CD4-positive, CD25-positive, alpha-beta regulatory T cell (primary cell): ENCODE measurements at regions not wholly inside any gene's neighbourhood (a gene's known extent, or its start where the extent isn't known, plus 50 kb on each side); places are given as distances from the start of the nearest gene placed in this dataset.

Source experiments
- ATAC-seq, 2 donors: fragments of 150-1000 bp; cut with Tn5 transposase; one replicate each; pipeline ENCODE4 v1.10.0; 2021; ENCODE audit warnings: low read depth in 2 of 2, moderate number of reproducible peaks in 2 of 2, moderate library complexity in 1 of 2
- DNase-seq, 3 donors: peaks; one replicate each; pipeline versions ENCODE4 v3.0.0 to v3.0.0-alpha.2; 2012 to 2022; ENCODE audit warnings: mixed read lengths in 1 of 3
- H3K27ac ChIP-seq: one replicate; pipeline ENCODE4 v1.7.0; 2013; ENCODE audit warnings: mild to moderate bottlenecking, low read length; ENCODE audit not compliant: insufficient read depth, poor library complexity, severe bottlenecking
- H3K27me3 ChIP-seq: one replicate; pipeline ENCODE4 v1.7.0; 2013; ENCODE audit warnings: low read length; ENCODE audit not compliant: control insufficient read depth, insufficient read depth
- H3K36me3 ChIP-seq: one replicate; pipeline ENCODE4 v1.7.0; 2013; ENCODE audit warnings: mild to moderate bottlenecking, low read length, moderate library complexity; ENCODE audit not compliant: control insufficient read depth, insufficient read depth
- H3K4me1 ChIP-seq: 2 replicates; pipeline ENCODE4 v1.7.0; 2013; ENCODE audit warnings: mild to moderate bottlenecking, low read length; ENCODE audit not compliant: insufficient read depth, control insufficient read depth, poor library complexity, severe bottlenecking
- H3K4me3 ChIP-seq: one replicate; pipeline ENCODE4 v1.7.0; 2013; ENCODE audit warnings: low read depth, mild to moderate bottlenecking, low read length, moderate library complexity
- H3K9me3 ChIP-seq, 2 experiments: 1 replicate in 1 of 2; 2 replicates in 1 of 2; pipeline ENCODE4 v1.7.0; 2013; ENCODE audit warnings: low read length in 2 of 2, mild to moderate bottlenecking in 1 of 2, moderate library complexity in 1 of 2; ENCODE audit not compliant: control insufficient read depth in 2 of 2
- H3K27ac Mint-ChIP-seq, 3 donors: one replicate each; pipeline ENCODE4 v1.8.0; 2020 to 2022; ENCODE audit warnings: mild to moderate bottlenecking in 3 of 3, mixed read lengths in 3 of 3, moderate library complexity in 2 of 3
- H3K27me3 Mint-ChIP-seq: one replicate; pipeline ENCODE4 v1.8.0; 2022; ENCODE audit warnings: mild to moderate bottlenecking, mixed read lengths
- H3K36me3 Mint-ChIP-seq: one replicate; pipeline ENCODE4 v1.8.0; 2020; ENCODE audit warnings: mixed read lengths
- H3K4me1 Mint-ChIP-seq, 4 donors: one replicate each; pipeline ENCODE4 v1.8.0; 2020 to 2022; ENCODE audit warnings: mixed read lengths in 4 of 4, mild to moderate bottlenecking in 1 of 4
- H3K4me3 Mint-ChIP-seq, 4 donors: one replicate each; pipeline ENCODE4 v1.8.0; 2020 to 2022; ENCODE audit warnings: mild to moderate bottlenecking in 4 of 4, mixed read lengths in 4 of 4, moderate library complexity in 3 of 4
- H3K9me3 Mint-ChIP-seq, 7 donors: one replicate each; pipeline ENCODE4 v1.8.0; 2020 to 2022; ENCODE audit warnings: mixed read lengths in 7 of 7, mild to moderate bottlenecking in 3 of 7, moderate library complexity in 2 of 7

DNA sequence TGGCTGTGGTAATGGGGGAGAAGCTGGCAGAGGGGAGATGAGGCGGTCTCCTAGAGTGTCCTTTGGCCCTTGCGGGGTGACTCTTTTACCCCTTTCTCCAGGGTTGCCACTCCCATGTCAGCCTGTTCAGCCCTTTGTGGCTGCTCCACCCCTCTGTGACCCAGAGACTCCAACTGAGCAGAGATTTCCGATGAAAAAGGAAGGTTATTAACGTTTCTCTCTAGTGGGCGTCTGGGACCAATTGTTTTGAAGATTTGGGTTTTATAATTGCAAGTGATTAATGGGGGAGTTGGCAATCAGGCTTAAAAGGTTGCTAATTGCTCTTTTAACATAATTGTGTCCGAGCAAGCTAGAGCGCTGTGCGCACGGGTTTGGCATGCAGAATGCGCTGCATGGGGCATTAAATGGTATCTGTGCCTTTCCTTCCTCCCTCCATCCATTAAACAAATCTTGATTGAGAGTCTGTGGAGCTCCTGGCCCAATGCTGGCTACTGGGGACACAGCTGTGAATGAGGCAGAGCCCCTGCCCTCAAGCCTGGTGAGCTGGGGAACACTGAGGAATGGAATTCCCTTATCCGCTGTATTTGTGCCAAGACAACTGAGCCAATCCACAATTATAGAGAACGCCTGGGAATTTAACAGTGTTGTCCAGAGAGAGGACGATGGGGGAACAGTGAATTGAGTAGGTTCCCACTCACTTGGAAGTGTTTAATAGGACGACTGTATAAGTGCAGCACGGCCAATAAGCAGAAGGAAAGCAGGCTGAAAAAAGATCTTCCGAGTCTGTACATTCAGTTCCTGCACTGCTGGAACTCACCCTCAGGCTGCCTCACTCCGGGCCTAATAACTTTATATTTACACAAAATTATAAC lies 295.9 kb downstream of the MIAT start:
- Mint-ChIP-seq H3K27me3 (peaks cover 22% of the 10 kb centered on the region), H3K27ac (no peak overlapping the region), H3K4me3 (no peak overlapping the region), H3K36me3 (no peaks in the 10 kb centered on the region), H3K9me3 (no peaks in the 10 kb centered on the region), H3K4me1 (no peaks in the 10 kb centered on the region)
- ATAC-seq (no peak), DNase-seq (no peak)
- Histone ChIP-seq H3K4me3 (no peak overlapping the region), H3K27me3 (peaks cover 4% of the 10 kb centered on the region), H3K4me1 (no peaks in the 10 kb centered on the region), H3K9me3 (no peaks in the 10 kb centered on the region), H3K36me3 (no peaks in the 10 kb centered on the region), H3K27ac (no peak overlapping the region)

DNA sequence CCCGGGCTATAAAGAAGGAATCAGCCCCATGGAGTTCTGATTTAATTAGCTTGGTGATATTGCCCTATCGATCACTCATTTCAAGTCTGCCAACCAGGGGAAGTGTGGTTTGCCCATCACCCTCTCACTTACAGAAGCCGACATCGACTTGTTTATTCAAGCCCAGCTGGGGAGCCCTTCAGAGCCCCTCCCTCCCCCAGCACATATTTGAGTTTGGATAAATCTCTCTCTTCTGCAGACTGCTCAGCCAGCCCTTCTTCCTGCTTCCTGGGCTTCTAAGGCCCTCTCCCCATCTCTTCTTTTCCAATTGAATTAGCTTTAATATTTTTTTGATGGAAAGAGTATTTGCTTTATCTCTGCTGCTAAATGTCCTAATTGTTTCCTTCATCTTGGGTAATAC lies 299.0 kb downstream of the MIAT start:
- ATAC-seq (no peak), DNase-seq (no peak)
- Mint-ChIP-seq H3K9me3 (peaks cover 0 to 3% (median 0%) of the 10 kb centered on the region in 7 donors), H3K27ac (no peak overlapping the region), H3K4me1 (no peaks in the 10 kb centered on the region), H3K27me3 (peaks cover 31% of the 10 kb centered on the region), H3K36me3 (no peaks in the 10 kb centered on the region), H3K4me3 (no peak overlapping the region)
- H3K27me3 ChIP-seq: peaks cover 4% of the 10 kb centered on the region
- no peaks in the 10 kb centered on the region for H3K4me1 ChIP-seq
- no peak overlapping the region for H3K27ac ChIP-seq
- no peak overlapping the region for H3K4me3 ChIP-seq
- H3K9me3 ChIP-seq: no peaks in the 10 kb centered on the region
- H3K36me3 ChIP-seq: no peaks in the 10 kb centered on the region

DNA sequence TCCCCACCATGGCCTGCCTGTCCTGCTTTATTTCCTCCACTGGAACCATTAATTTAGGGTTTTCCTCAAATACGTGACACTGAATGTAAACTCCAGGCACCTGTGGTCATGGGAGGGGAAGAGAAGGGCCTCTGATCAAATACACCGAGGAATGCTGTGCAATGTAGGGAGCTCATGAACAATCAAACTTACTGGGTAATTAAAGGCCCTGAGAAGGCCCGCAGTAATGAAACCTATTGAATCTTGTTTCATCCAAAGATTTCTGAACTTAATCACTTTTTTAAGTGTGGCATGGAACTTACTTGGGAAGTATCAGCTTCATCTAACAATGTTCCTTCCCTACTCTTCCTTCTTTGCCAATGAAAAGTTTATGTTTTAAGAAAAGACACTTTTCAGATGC lies 299.8 kb downstream of the MIAT start:
- Mint-ChIP-seq H3K4me1 (no peaks in the 10 kb centered on the region), H3K27me3 (peaks cover 23% of the 10 kb centered on the region), H3K27ac (no peak overlapping the region), H3K9me3 (peaks cover 0 to 3% (median 0%) of the 10 kb centered on the region in 7 donors), H3K36me3 (no peaks in the 10 kb centered on the region), H3K4me3 (no peak overlapping the region)
- H3K9me3 ChIP-seq: no peaks in the 10 kb centered on the region
- ATAC-seq: no peak
- no peaks in the 10 kb centered on the region for H3K27me3 ChIP-seq
- no peaks in the 10 kb centered on the region for H3K4me1 ChIP-seq
- H3K27ac ChIP-seq: no peak overlapping the region
- DNase-seq: no peak
- no peak overlapping the region for H3K4me3 ChIP-seq
- H3K36me3 ChIP-seq: no peaks in the 10 kb centered on the region

DNA sequence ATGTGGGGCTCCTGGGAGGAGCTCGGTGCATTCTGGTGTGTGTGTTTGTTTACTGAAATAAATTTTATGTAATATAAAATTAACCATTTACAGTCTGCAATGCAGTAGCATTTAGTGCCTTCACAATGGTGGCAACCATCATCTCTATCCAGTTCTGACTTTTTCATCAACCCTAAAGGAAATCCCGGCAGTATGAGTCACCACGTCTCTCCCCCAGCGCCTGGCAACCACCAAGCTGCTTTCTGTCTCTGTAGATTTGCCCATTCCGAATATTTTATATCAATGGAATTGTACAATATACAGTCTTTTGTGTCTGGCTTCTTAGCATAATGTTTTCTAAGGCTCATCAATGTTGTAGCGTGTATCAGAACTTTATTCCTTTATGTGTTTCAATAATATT lies 300.5 kb downstream of the MIAT start:
- Histone ChIP-seq H3K36me3 (no peaks in the 10 kb centered on the region), H3K9me3 (no peaks in the 10 kb centered on the region), H3K4me3 (no peak overlapping the region), H3K4me1 (no peaks in the 10 kb centered on the region), H3K27me3 (no peaks in the 10 kb centered on the region), H3K27ac (no peak overlapping the region)
- Mint-ChIP-seq H3K4me1 (no peaks in the 10 kb centered on the region), H3K4me3 (no peak overlapping the region), H3K36me3 (no peaks in the 10 kb centered on the region), H3K9me3 (peaks cover 0 to 3% (median 0%) of the 10 kb centered on the region in 7 donors), H3K27ac (no peak overlapping the region), H3K27me3 (peaks cover 19% of the 10 kb centered on the region)
- DNase-seq (no peak), ATAC-seq (no peak)

DNA sequence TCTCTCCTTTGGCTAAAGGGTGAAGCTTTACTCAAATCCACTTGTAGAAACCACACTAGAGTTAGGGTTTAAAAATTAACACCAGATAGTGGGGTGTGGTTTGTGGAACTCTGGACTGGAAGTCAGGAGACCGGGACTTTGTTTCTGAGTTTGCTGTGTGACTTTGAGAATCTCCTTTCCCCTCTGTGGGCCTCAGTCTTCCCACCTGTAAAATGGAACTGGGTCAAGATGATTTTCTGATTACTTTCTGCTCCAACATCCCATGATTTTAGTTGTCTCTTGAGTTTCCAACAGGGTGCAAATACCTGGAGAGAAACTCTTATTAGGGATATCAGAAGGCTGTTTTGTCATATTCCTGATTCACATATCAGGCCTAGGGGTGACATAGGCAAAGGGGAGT lies 301.0 kb downstream of the MIAT start:
- Histone ChIP-seq H3K27me3 (no peaks in the 10 kb centered on the region), H3K9me3 (no peaks in the 10 kb centered on the region), H3K4me1 (no peaks in the 10 kb centered on the region), H3K27ac (no peak overlapping the region), H3K36me3 (no peaks in the 10 kb centered on the region), H3K4me3 (no peak overlapping the region)
- H3K36me3 Mint-ChIP-seq: no peaks in the 10 kb centered on the region
- no peak for ATAC-seq
- peaks cover 0 to 3% (median 0%) of the 10 kb centered on the region in 7 donors for H3K9me3 Mint-ChIP-seq
- H3K27me3 Mint-ChIP-seq: peaks cover 17% of the 10 kb centered on the region
- no peak for DNase-seq
- no peaks in the 10 kb centered on the region for H3K4me1 Mint-ChIP-seq
- H3K27ac Mint-ChIP-seq: no peak overlapping the region
- H3K4me3 Mint-ChIP-seq: no peak overlapping the region

DNA sequence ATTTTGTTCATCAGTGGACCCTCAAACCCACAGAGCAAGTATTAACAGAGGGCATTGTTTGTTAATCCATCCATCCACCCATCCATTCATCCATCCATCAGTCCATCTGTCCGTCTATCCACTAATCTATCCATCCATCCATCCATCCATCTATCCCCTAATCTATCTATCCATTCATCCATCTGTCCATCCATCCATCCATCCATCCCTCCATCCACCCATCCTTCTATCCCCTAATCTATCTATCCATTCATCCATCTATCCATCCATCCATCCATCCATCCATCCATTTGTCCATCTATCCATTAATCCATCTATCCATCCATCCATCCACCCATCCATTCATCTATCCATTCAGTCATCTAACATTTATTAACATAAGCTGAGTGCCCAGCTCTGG lies 307.3 kb downstream of the MIAT start:
- Histone ChIP-seq H3K27me3 (no peaks in the 10 kb centered on the region), H3K36me3 (no peaks in the 10 kb centered on the region), H3K4me3 (no peak overlapping the region), H3K4me1 (no peaks in the 10 kb centered on the region), H3K27ac (no peak overlapping the region), H3K9me3 (peaks cover 0 to 2% of the 10 kb centered on the region in 2 experiments)
- DNase-seq (no peak), ATAC-seq (no peak)
- Mint-ChIP-seq H3K9me3 (peaks cover 0 to 9% (median 6%) of the 10 kb centered on the region in 7 donors), H3K27ac (no peak overlapping the region), H3K27me3 (peaks cover 5% of the 10 kb centered on the region), H3K4me1 (no peaks in the 10 kb centered on the region), H3K36me3 (peaks cover 8% of the 10 kb centered on the region), H3K4me3 (no peak overlapping the region)

GRCh38 chr22:26967282-26967681 lies 309.9 kb downstream of the MIAT start:
- H3K4me3 ChIP-seq: no peak overlapping the region
- no peaks in the 10 kb centered on the region for H3K36me3 ChIP-seq
- Mint-ChIP-seq H3K36me3 (peaks cover 8% of the 10 kb centered on the region), H3K27ac (no peak overlapping the region), H3K9me3 (peaks cover 0 to 9% (median 7%) of the 10 kb centered on the region in 7 donors), H3K4me3 (no peak overlapping the region), H3K4me1 (peaks cover 0 to 2% (median 0%) of the 10 kb centered on the region in 4 donors), H3K27me3 (no peaks in the 10 kb centered on the region)
- peaks cover 0 to 2% of the 10 kb centered on the region in 2 experiments for H3K9me3 ChIP-seq
- no peak overlapping the region for H3K27ac ChIP-seq
- H3K4me1 ChIP-seq: no peaks in the 10 kb centered on the region
- DNase-seq (no peak), ATAC-seq (no peak)
- no peaks in the 10 kb centered on the region for H3K27me3 ChIP-seq
